Caco-2 (cell line): ENCODE measurements at regions not wholly inside any gene's neighbourhood (a gene's known extent, or its start where the extent isn't known, plus 50 kb on each side); places are given as distances from the start of the nearest gene placed in this dataset.

ENCODE experiments used
- BruUV-seq: library from RNA; stranded (reverse); fragments of 400-500 nt; replicated peaks from 2 replicates; lab custom pipeline; 2021; lab: Mats Ljungman, UMichigan
- CTCF ChIA-PET: fragments of 300-600 bp; sonication (Branson Sonifier 250); formaldehyde crosslinking; loops from one replicate; lab custom pipeline; 2022; ENCODE audit warnings: antibody characterized with exemption; lab: Charles Lee
- POLR2A ChIA-PET: fragments of 300-600 bp; sonication (Branson Sonifier 250); formaldehyde crosslinking; loops from one replicate; lab custom pipeline; 2022; ENCODE audit warnings: antibody characterized with exemption; lab: Charles Lee
- DNase-seq, 2 experiments: peaks; one replicate each; pipeline versions ENCODE4 v3.0.0 to v3.0.0-alpha.2; 2020 to 2022
- H3K27me3 ChIP-seq: replicated peaks from 2 replicates; pipeline ENCODE4 v1.6.0; 2011; ENCODE audit warnings: low read length; ENCODE audit not compliant: control insufficient read depth, insufficient read depth
- H3K36me3 ChIP-seq: 2 replicates; pipeline ENCODE4 v1.5.1; 2011; ENCODE audit warnings: low read length; ENCODE audit not compliant: control insufficient read depth, insufficient read depth
- H3K4me1 ChIP-seq: fragments of 250-450 bp; sonication (Bioruptor Pico); 2 replicates; pipeline ENCODE4 v1.5.1; 2020; ENCODE audit warnings: mild to moderate bottlenecking
- H3K4me3 ChIP-seq: 2 replicates; pipeline ENCODE4 v1.5.1; 2011; ENCODE audit warnings: low read depth, mild to moderate bottlenecking, control low read depth, low read length
- H3K9me3 ChIP-seq: fragments of 250-450 bp; sonication (Bioruptor Pico); 2 replicates; pipeline ENCODE4 v1.5.1; 2020; ENCODE audit warnings: mild to moderate bottlenecking, moderate library complexity
- H3K27ac Mint-ChIP-seq: one replicate; pipeline ENCODE4 v1.8.0; 2022; ENCODE audit warnings: mixed read lengths; ENCODE audit not compliant: unreplicated experiment
- H3K27me3 Mint-ChIP-seq: one replicate; pipeline ENCODE4 v1.8.0; 2022; ENCODE audit warnings: mixed read lengths; ENCODE audit not compliant: insufficient read depth, unreplicated experiment
- H3K36me3 Mint-ChIP-seq: one replicate; pipeline ENCODE4 v1.8.0; 2022; ENCODE audit warnings: mild to moderate bottlenecking, mixed read lengths; ENCODE audit not compliant: insufficient read depth, unreplicated experiment
- H3K4me1 Mint-ChIP-seq: one replicate; pipeline ENCODE4 v1.8.0; 2022; ENCODE audit warnings: low read depth, mixed read lengths; ENCODE audit not compliant: unreplicated experiment
- H3K4me3 Mint-ChIP-seq: one replicate; pipeline ENCODE4 v1.8.0; 2022; ENCODE audit warnings: mild to moderate bottlenecking, moderate library complexity, mixed read lengths; ENCODE audit not compliant: unreplicated experiment
- H3K9me3 Mint-ChIP-seq: one replicate; pipeline ENCODE4 v1.8.0; 2022; ENCODE audit warnings: mixed read lengths; ENCODE audit not compliant: unreplicated experiment
- intact Hi-C: fragments of 100-400 bp; cut with micrococcal nuclease; formaldehyde crosslinking; loops from one replicate; pipeline ENCODE4 v1.10.0; 2022; ENCODE audit not compliant: unreplicated experiment
- TF ChIP-seq, protein P1 (sequence below), 2 experiments: fragments of 200-600 bp in 1 of 2; IDR thresholded peaks; 1 replicate in 1 of 2; 2 replicates in 1 of 2; pipeline versions ENCODE4 v1.5.1 to v1.8.0; 2011 to 2022; ENCODE audit warnings: antibody characterized with exemption in 1 of 2, control low read depth in 1 of 2, inconsistent platforms in 1 of 2, low read depth in 1 of 2, low read length in 1 of 2, mild to moderate bottlenecking in 1 of 2, moderate library complexity in 1 of 2; ENCODE audit not compliant: insufficient read depth in 1 of 2, severe bottlenecking in 1 of 2, unreplicated experiment in 1 of 2

DNA sequence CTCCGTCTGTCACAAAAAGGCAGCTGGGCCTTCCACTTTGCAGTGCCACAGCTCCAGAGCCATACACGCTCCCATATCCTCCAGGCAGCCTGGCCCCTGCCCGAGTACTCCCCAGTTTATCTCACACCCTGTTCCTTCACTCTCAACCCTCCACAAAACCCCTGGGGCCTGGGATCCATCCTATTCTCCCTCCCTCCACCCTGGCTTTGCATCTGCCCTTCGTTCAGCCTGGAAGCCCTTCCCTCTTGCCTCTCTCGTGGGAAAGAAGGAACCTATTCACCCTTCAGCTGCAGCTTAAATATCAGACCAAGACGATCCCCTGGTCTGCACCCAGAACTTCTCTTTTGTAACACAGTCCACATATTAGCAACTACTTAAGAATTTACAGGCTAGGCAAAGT lies 56.7 kb downstream of the CAMK2N1 start:
- no TSS peak for BruUV-seq
- Mint-ChIP-seq H3K36me3 (no peaks in the 10 kb centered on the region), H3K27ac (no peak overlapping the region), H3K4me1 (no peaks in the 10 kb centered on the region), H3K4me3 (no peak overlapping the region), H3K9me3 (no peaks in the 10 kb centered on the region), H3K27me3 (peaks cover 3% of the 10 kb centered on the region)
- no peak for DNase-seq
- TF ChIP-seq, protein P1, sequence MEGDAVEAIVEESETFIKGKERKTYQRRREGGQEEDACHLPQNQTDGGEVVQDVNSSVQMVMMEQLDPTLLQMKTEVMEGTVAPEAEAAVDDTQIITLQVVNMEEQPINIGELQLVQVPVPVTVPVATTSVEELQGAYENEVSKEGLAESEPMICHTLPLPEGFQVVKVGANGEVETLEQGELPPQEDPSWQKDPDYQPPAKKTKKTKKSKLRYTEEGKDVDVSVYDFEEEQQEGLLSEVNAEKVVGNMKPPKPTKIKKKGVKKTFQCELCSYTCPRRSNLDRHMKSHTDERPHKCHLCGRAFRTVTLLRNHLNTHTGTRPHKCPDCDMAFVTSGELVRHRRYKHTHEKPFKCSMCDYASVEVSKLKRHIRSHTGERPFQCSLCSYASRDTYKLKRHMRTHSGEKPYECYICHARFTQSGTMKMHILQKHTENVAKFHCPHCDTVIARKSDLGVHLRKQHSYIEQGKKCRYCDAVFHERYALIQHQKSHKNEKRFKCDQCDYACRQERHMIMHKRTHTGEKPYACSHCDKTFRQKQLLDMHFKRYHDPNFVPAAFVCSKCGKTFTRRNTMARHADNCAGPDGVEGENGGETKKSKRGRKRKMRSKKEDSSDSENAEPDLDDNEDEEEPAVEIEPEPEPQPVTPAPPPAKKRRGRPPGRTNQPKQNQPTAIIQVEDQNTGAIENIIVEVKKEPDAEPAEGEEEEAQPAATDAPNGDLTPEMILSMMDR (IDR thresholded peaks at IDR 0.05; ENCODE audit: insufficient read depth in 1 of 2, low read depth in 1 of 2, low read length in 1 of 2, severe bottlenecking in 1 of 2, unreplicated experiment in 1 of 2): no peak
- Histone ChIP-seq H3K9me3 (no peaks in the 10 kb centered on the region), H3K27me3 (no peaks in the 10 kb centered on the region), H3K4me3 (no peak overlapping the region), H3K36me3 (no peaks in the 10 kb centered on the region), H3K4me1 (no peaks in the 10 kb centered on the region)
- intact Hi-C loops: no loop called here
- POLR2A ChIA-PET: no interaction called here
- CTCF ChIA-PET: no interaction called here

GRCh38 chr1:20428841-20429240 lies 57.2 kb downstream of the CAMK2N1 start:
- H3K27me3 ChIP-seq: no peaks in the 10 kb centered on the region
- DNase-seq: no peak
- Mint-ChIP-seq H3K4me1 (no peaks in the 10 kb centered on the region), H3K9me3 (no peaks in the 10 kb centered on the region), H3K27ac (no peak overlapping the region), H3K27me3 (peaks cover 3% of the 10 kb centered on the region), H3K4me3 (no peak overlapping the region), H3K36me3 (no peaks in the 10 kb centered on the region)
- intact Hi-C loops: no loop called here
- H3K36me3 ChIP-seq: no peaks in the 10 kb centered on the region
- POLR2A ChIA-PET: no interaction called here
- TF ChIP-seq, protein P1 (IDR thresholded peaks at IDR 0.05; ENCODE audit: insufficient read depth in 1 of 2, low read depth in 1 of 2, low read length in 1 of 2, severe bottlenecking in 1 of 2, unreplicated experiment in 1 of 2): no peak
- BruUV-seq: no TSS peak
- H3K4me1 ChIP-seq: no peaks in the 10 kb centered on the region
- H3K9me3 ChIP-seq: no peaks in the 10 kb centered on the region
- CTCF ChIA-PET: interaction anchor here (0.6 kb wide), 1 partner anchor 250 kb away, joined by 3 read pairs; no protein-coding TSS in a partner anchor
- no peak overlapping the region for H3K4me3 ChIP-seq

DNA sequence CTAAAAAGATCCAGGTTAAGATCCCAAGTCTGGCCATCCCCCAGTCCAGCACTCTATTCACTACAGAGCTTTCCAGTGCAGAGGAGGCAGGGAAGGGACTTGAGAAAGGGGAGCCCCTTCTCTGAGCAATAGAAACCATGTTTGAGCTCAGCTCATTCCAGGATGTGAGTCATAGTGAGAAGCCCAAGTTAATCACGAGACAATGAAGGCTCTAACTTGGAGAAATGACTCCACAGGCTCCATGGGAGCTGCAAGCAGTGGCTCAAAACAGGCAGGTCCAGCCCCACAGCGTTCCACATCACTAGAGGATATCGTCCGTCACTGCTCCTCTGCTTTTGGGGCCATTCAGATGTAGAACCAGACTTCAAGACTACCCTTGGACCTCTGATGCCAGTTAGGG lies 59.1 kb downstream of the CAMK2N1 start:
- no peak overlapping the region for H3K4me3 Mint-ChIP-seq
- no peak overlapping the region for H3K27ac Mint-ChIP-seq
- H3K36me3 Mint-ChIP-seq: no peaks in the 10 kb centered on the region
- Histone ChIP-seq H3K9me3 (peaks cover 11% of the 10 kb centered on the region; the same call in 1 of the 2 replicates), H3K27me3 (no peaks in the 10 kb centered on the region), H3K4me3 (no peak overlapping the region), H3K36me3 (no peaks in the 10 kb centered on the region), H3K4me1 (no peaks in the 10 kb centered on the region)
- H3K4me1 Mint-ChIP-seq: no peaks in the 10 kb centered on the region
- POLR2A ChIA-PET: no interaction called here
- H3K27me3 Mint-ChIP-seq: peaks cover 3% of the 10 kb centered on the region
- H3K9me3 Mint-ChIP-seq: peaks cover 15% of the 10 kb centered on the region
- CTCF ChIA-PET: no interaction called here
- intact Hi-C loops: no loop called here
- TF ChIP-seq, protein P1 (IDR thresholded peaks at IDR 0.05; ENCODE audit: insufficient read depth in 1 of 2, low read depth in 1 of 2, low read length in 1 of 2, severe bottlenecking in 1 of 2, unreplicated experiment in 1 of 2): no peak
- no peak for DNase-seq
- BruUV-seq: no TSS peak
